Thoracic aorta (tissue), 2 donors: ENCODE measurements at regions not wholly inside any gene's neighbourhood (a gene's known extent, or its start where the extent isn't known, plus 50 kb on each side); places are given as distances from the start of the nearest gene placed in this dataset.

Experiments
- ATAC-seq: fragments of 150-250 bp; one replicate; pipeline ENCODE4 v1.8.0; 2017; ENCODE audit warnings: low read depth; ENCODE audit not compliant: insufficient number of reproducible peaks, low FRiP score
- DNase-seq: peaks from one replicate; pipeline ENCODE4 v3.0.0-alpha.2; 2020; ENCODE audit warnings: low spot score
- H3K27ac ChIP-seq, 2 donors: fragments of 200-600 bp; sonication (generic); 1 replicate in 1 of 2; 2 replicates in 1 of 2; pipeline ENCODE4 v1.5.1; 2016; ENCODE audit warnings: mild to moderate bottlenecking in 2 of 2, moderate library complexity in 2 of 2
- H3K27me3 ChIP-seq: fragments of 200-600 bp; sonication (generic); replicated peaks from 2 replicates; pipeline ENCODE4 v1.6.0; 2016; ENCODE audit warnings: mild to moderate bottlenecking; ENCODE audit not compliant: insufficient read depth
- H3K36me3 ChIP-seq: fragments of 200-600 bp; sonication (generic); one replicate; pipeline ENCODE4 v1.5.1; 2016
- H3K4me1 ChIP-seq, 2 donors: fragments of 200-600 bp; sonication (generic); 1 replicate in 1 of 2; 2 replicates in 1 of 2; pipeline versions ENCODE4 v1.5.1 to v1.6.0; 2016; ENCODE audit warnings: low read depth in 2 of 2, mild to moderate bottlenecking in 1 of 2; ENCODE audit not compliant: control insufficient read depth in 1 of 2
- H3K4me3 ChIP-seq: fragments of 200-600 bp; sonication (generic); 2 replicates; pipeline ENCODE4 v1.5.1; 2016; ENCODE audit warnings: mild to moderate bottlenecking
- H3K9me3 ChIP-seq: fragments of 200-600 bp; sonication (generic); 2 replicates; pipeline ENCODE4 v1.5.1; 2016
- CTCF ChIP-seq: fragments of 200-600 bp; sonication (generic); IDR thresholded peaks from one replicate; pipeline ENCODE4 v1.5.1; 2019; ENCODE audit warnings: antibody characterized with exemption

GRCh38 chr10:110446954-110447608, 50.6 kb upstream of the DUSP5 start:
- no peak for DNase-seq
- peaks cover 0 to 5% of the 10 kb centered on the region in 2 donors for H3K4me1 ChIP-seq

GRCh38 chr10:110447886-110448285, 49.8 kb upstream of the DUSP5 start:
- Histone ChIP-seq H3K27me3 (no peaks in the 10 kb centered on the region), H3K9me3 (no peaks in the 10 kb centered on the region), H3K4me1 (peaks cover 0 to 5% of the 10 kb centered on the region in 2 donors), H3K27ac (no peak overlapping the region), H3K36me3 (no peaks in the 10 kb centered on the region), H3K4me3 (no peak overlapping the region)
- ATAC-seq: no peak
- DNase-seq: no peak
- no peak for TF ChIP-seq CTCF

More at GRCh38 chr10:110446954-110447608, 50.6 kb upstream of the DUSP5 start:
- no peaks in the 10 kb centered on the region for H3K36me3 ChIP-seq
- TF ChIP-seq CTCF: no peak
- no peaks in the 10 kb centered on the region for H3K9me3 ChIP-seq
- H3K27ac ChIP-seq: no peak overlapping the region
- no peaks in the 10 kb centered on the region for H3K27me3 ChIP-seq
- no peak overlapping the region for H3K4me3 ChIP-seq
- peak; percentile 30 for ATAC-seq
